ENCODE measurements at regions not wholly inside any gene's neighbourhood (a gene's known extent, or its start where the extent isn't known, plus 50 kb on each side); places are given as distances from the start of the nearest gene placed in this dataset.
"Not testable (repeated sequence)": the region's sequence is repeated elsewhere in the genome, so short reads cannot be mapped to it uniquely, and the experiment has no call there.

DNA sequence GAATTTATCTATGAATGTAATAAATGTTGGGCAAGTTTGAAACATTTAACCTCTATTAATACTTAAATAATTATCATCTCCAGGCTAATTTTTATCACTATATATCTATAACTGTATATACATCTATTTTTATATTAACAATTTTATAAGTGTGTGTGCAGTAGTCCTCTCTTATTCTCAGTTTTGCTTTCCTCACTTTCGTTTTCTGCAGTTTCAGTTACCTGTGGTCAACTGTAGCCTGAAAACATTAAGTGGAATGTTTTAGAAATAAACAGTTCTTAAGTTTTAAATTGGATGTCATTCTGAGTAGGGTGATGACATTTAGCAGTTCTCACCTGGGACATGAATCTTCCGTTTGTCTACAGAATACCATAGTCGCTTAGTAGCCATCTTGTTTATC, 379.4 kb upstream of the MAN1A1 start:
- Histone ChIP-seq H3K36me3 (no peaks in the 10 kb centered on the region), H3K4me3 (no peak overlapping the region), H3K9ac (ENCODE audit: low read depth in 2 of 2, low read length in 2 of 2) (no peak overlapping the region), H3K9me3 (no peaks in the 10 kb centered on the region), H3K27me3 (no peaks in the 10 kb centered on the region), H3K27ac (no peak overlapping the region), H3K4me1 (no peaks in the 10 kb centered on the region)
- no peak for DNase-seq
- intact Hi-C loops (cut with DNase I), result no loop called here
- TF ChIP-seq, protein P1, sequence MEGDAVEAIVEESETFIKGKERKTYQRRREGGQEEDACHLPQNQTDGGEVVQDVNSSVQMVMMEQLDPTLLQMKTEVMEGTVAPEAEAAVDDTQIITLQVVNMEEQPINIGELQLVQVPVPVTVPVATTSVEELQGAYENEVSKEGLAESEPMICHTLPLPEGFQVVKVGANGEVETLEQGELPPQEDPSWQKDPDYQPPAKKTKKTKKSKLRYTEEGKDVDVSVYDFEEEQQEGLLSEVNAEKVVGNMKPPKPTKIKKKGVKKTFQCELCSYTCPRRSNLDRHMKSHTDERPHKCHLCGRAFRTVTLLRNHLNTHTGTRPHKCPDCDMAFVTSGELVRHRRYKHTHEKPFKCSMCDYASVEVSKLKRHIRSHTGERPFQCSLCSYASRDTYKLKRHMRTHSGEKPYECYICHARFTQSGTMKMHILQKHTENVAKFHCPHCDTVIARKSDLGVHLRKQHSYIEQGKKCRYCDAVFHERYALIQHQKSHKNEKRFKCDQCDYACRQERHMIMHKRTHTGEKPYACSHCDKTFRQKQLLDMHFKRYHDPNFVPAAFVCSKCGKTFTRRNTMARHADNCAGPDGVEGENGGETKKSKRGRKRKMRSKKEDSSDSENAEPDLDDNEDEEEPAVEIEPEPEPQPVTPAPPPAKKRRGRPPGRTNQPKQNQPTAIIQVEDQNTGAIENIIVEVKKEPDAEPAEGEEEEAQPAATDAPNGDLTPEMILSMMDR (IDR thresholded peaks at IDR 0.05), result no peak

DNA sequence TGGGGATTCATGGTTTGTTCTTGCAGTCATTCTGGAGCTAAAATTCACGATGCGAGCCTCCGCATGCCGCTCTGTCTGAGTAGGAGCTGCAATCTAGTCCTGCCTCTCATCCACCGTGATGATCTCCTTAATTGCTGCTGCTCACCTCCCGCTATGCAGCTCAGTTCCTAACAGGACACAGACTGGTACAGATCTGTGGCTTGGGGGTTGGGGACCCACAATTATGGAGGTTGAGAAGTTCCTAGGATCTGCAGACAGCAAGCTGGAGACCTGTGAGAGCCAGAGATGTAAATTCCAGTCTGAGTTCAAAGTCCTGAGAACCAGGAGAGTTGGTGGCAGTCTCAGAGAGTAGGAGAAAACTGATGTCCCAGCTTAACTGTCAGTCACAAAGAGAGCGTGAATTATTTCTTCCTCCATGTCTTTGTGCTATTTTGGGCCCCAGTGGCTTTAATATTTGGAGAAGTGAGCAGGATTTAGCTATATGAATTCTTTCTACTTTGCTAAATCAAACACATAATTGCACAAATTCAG, 378.7 kb upstream of the MAN1A1 start:
- intact Hi-C loops (cut with DNase I), result no loop called here

DNA sequence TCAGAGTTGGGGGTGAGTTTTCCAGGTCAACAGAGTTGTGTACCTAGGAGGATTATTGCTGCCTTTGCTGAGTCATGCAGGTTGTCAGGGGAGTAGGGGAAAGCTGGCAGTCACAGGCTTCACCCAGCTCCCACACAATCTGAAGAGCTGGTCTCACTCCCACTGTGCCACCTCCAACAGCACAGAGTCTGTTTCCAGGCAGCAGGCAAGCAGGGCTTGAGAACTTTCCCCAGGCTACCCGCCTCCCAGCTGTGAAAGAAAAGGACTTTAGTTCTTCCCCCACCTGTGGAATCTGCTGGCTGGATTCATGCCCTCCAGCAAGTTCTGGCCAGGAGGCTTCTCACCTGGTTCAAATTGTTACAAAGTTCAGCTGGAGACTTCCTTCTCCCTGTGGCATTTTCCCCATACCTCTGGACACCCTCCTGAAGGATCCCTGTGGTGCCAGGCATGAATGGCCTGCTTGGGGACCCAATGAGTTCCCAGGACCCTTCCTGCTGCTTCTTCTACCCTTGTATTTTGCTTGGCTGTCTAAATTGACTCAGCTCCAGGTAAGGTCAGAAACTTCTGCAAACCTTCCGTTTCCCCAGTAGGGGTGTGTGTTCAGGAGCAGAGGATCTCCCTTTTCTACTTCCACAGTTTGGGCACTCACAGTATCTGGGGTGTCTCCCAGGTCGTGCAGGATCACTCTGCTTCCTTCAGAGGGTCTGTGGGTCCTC, 378.1 kb upstream of the MAN1A1 start:
- H3K9me3 ChIP-seq, result no peaks in the 10 kb centered on the region
- intact Hi-C loops (cut with DNase I), result no loop called here
- DNase-seq, result no peak
- H3K4me1 ChIP-seq, result no peaks in the 10 kb centered on the region
- TF ChIP-seq, protein P1 (IDR thresholded peaks at IDR 0.05), result no peak
- H3K9ac ChIP-seq (ENCODE audit: low read depth in 2 of 2, low read length in 2 of 2), result no peak overlapping the region
- H3K4me3 ChIP-seq, result no peak overlapping the region
- no peaks in the 10 kb centered on the region for H3K27me3 ChIP-seq
- no peaks in the 10 kb centered on the region for H3K36me3 ChIP-seq
- H3K27ac ChIP-seq, result no peak overlapping the region

More for the DNA sequence above, 378.7 kb upstream of the MAN1A1 start:
- no peaks in the 10 kb centered on the region for H3K36me3 ChIP-seq
- H3K27me3 ChIP-seq, result no peaks in the 10 kb centered on the region
- no peak overlapping the region for H3K9ac ChIP-seq (ENCODE audit: low read depth in 2 of 2, low read length in 2 of 2)
- DNase-seq, result no peak
- TF ChIP-seq, protein P1 (IDR thresholded peaks at IDR 0.05), result no peak
- no peaks in the 10 kb centered on the region for H3K9me3 ChIP-seq
- no peak overlapping the region for H3K27ac ChIP-seq
- H3K4me1 ChIP-seq, result no peaks in the 10 kb centered on the region
- H3K4me3 ChIP-seq, result no peak overlapping the region

DNA sequence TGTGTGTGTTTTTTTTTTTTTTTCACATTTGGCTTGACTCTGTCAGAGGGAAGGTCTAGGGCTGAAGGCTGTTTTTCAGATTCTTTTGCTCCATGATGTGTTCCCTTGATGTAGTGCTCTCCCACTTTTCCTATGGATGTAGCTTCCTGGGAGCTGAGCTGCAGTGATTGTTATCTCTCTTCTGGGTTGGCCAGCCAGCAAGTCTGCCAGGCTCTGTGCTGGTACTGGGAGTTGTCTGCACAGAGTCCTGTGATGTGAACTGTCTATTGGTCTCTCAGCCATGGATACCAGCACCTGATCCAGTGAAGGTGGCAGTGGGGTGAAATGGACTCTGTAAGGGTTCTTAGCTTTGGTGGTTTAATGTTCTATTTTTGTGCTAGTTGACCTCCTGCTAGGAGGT, 377.4 kb upstream of the MAN1A1 start:
- intact Hi-C loops (cut with DNase I); H3K27ac ChIP-seq; H3K9ac ChIP-seq (ENCODE audit: low read depth in 2 of 2, low read length in 2 of 2); H3K27me3 ChIP-seq; DNase-seq; H3K4me1 ChIP-seq; H3K36me3 ChIP-seq; H3K9me3 ChIP-seq; H3K4me3 ChIP-seq: not testable (repeated sequence)

DNA sequence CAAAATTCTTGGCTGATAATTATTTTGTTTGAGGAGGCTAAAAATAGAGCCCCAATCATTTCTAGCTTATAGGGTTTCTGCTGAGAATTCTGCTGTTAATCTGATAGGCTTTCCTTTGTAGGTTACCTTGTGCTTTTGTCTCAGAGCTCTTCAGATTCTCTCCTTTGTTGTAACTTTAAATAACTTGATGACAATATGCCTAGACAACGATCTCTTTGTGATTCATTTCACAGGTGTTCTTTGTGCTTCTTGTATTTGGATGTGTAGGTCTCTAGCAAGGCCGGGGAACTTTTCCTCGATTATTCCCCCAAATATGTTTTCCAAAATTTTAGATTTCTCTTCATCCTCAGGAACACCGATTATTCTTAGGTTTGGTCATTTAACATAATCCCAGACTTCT, 376.5 kb upstream of the MAN1A1 start:
- no peak overlapping the region for H3K4me3 ChIP-seq
- H3K36me3 ChIP-seq, result no peaks in the 10 kb centered on the region
- DNase-seq, result no peak
- intact Hi-C loops (cut with DNase I), result no loop called here
- no peaks in the 10 kb centered on the region for H3K9me3 ChIP-seq
- H3K4me1 ChIP-seq, result no peaks in the 10 kb centered on the region
- no peaks in the 10 kb centered on the region for H3K27me3 ChIP-seq
- TF ChIP-seq, protein P1 (IDR thresholded peaks at IDR 0.05), result no peak
- no peak overlapping the region for H3K27ac ChIP-seq
- H3K9ac ChIP-seq (ENCODE audit: low read depth in 2 of 2, low read length in 2 of 2), result no peak overlapping the region

DNA sequence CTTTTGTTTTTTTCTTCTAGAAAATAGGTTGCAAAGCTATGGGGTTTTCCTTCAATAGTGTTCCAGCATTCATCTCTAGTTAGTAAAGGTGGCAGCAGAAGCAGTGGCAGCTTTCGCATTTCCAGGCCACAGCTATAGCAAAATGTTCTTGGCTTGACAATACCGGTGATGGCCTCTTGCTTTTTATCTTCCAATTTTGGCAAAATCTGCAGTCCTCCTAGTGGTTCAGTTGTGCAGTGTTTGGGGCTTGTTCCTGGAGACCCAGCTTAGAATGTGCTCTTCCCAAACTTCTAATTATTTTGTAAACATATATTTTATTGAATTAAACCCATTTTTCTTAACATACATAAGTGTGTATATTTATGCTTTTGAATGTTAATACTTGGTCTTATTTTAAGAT, 370.6 kb upstream of the MAN1A1 start:
- H3K9ac ChIP-seq (ENCODE audit: low read depth in 2 of 2, low read length in 2 of 2), result no peak overlapping the region
- no peak for DNase-seq
- no peaks in the 10 kb centered on the region for H3K36me3 ChIP-seq
- no peaks in the 10 kb centered on the region for H3K4me1 ChIP-seq
- no peaks in the 10 kb centered on the region for H3K27me3 ChIP-seq
- H3K4me3 ChIP-seq, result no peak overlapping the region
- no peaks in the 10 kb centered on the region for H3K9me3 ChIP-seq
- H3K27ac ChIP-seq, result no peak overlapping the region
- TF ChIP-seq, protein P1 (IDR thresholded peaks at IDR 0.05), result no peak
- intact Hi-C loops (cut with DNase I), result no loop called here

Measured in colonic mucosa (tissue), 4 donors.